HL-60 (cell line): ENCODE measurements at regions not wholly inside any gene's neighbourhood (a gene's known extent, or its start where the extent isn't known, plus 50 kb on each side); places are given as distances from the start of the nearest gene placed in this dataset.

Experiments
- DNase-seq, 2 experiments: peaks; one replicate each; pipeline ENCODE4 v3.0.0-alpha.2; 2010 to 2020; ENCODE audit warnings: low read depth in 1 of 2, low spot score in 1 of 2
- H3K27ac ChIP-seq: fragments of 250-450 bp; sonication (Bioruptor Pico); replicated peaks from 2 replicates; pipeline ENCODE4 v1.5.1; 2020; ENCODE audit warnings: mild to moderate bottlenecking, moderate library complexity
- H3K27me3 ChIP-seq: fragments of 250-450 bp; sonication (Bioruptor Pico); 2 replicates; pipeline ENCODE4 v1.5.1; 2021; ENCODE audit warnings: mild to moderate bottlenecking, moderate library complexity; ENCODE audit not compliant: insufficient read depth, poor library complexity, severe bottlenecking
- H3K4me3 ChIP-seq: replicated peaks from 2 replicates; pipeline ENCODE4 v1.5.1; 2011; ENCODE audit warnings: mild to moderate bottlenecking, control low read depth, low read length; ENCODE audit not compliant: insufficient read depth
- GABPA ChIP-seq: IDR thresholded peaks from 2 replicates; pipeline ENCODE4 v1.6.1; 2012; ENCODE audit warnings: low read depth
- POLR2AphosphoS5 ChIP-seq: IDR thresholded peaks from 2 replicates; pipeline ENCODE4 v1.6.1; 2012; ENCODE audit warnings: low read depth
- SPI1 ChIP-seq: IDR thresholded peaks from 2 replicates; pipeline ENCODE4 v1.6.1; 2012; ENCODE audit warnings: low read depth, mild to moderate bottlenecking, borderline replicate concordance
- TF ChIP-seq, protein P1 (sequence below): IDR thresholded peaks from 2 replicates; pipeline ENCODE4 v1.6.1; 2012; ENCODE audit warnings: low read depth; ENCODE audit not compliant: insufficient replicate concordance
- TF ChIP-seq, protein P2 (sequence below): IDR thresholded peaks from one replicate; pipeline ENCODE4 v1.5.1; 2011; ENCODE audit warnings: low read length, control low read depth, inconsistent platforms; ENCODE audit not compliant: insufficient read depth

GRCh38 chr1:208423526-208423925 lies 179.3 kb upstream of the PLXNA2 start:
- DNase-seq, result peak in 1 of 2 experiments; percentile 13
- H3K27ac ChIP-seq, result no peak overlapping the region
- TF ChIP-seq GABPA (no peak), SPI1 (peak; percentile 67; the same call in 1 of the 2 replicates), POLR2AphosphoS5 (no peak)
- TF ChIP-seq, protein P1, sequence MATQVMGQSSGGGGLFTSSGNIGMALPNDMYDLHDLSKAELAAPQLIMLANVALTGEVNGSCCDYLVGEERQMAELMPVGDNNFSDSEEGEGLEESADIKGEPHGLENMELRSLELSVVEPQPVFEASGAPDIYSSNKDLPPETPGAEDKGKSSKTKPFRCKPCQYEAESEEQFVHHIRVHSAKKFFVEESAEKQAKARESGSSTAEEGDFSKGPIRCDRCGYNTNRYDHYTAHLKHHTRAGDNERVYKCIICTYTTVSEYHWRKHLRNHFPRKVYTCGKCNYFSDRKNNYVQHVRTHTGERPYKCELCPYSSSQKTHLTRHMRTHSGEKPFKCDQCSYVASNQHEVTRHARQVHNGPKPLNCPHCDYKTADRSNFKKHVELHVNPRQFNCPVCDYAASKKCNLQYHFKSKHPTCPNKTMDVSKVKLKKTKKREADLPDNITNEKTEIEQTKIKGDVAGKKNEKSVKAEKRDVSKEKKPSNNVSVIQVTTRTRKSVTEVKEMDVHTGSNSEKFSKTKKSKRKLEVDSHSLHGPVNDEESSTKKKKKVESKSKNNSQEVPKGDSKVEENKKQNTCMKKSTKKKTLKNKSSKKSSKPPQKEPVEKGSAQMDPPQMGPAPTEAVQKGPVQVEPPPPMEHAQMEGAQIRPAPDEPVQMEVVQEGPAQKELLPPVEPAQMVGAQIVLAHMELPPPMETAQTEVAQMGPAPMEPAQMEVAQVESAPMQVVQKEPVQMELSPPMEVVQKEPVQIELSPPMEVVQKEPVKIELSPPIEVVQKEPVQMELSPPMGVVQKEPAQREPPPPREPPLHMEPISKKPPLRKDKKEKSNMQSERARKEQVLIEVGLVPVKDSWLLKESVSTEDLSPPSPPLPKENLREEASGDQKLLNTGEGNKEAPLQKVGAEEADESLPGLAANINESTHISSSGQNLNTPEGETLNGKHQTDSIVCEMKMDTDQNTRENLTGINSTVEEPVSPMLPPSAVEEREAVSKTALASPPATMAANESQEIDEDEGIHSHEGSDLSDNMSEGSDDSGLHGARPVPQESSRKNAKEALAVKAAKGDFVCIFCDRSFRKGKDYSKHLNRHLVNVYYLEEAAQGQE, result no peak
- TF ChIP-seq, protein P2, sequence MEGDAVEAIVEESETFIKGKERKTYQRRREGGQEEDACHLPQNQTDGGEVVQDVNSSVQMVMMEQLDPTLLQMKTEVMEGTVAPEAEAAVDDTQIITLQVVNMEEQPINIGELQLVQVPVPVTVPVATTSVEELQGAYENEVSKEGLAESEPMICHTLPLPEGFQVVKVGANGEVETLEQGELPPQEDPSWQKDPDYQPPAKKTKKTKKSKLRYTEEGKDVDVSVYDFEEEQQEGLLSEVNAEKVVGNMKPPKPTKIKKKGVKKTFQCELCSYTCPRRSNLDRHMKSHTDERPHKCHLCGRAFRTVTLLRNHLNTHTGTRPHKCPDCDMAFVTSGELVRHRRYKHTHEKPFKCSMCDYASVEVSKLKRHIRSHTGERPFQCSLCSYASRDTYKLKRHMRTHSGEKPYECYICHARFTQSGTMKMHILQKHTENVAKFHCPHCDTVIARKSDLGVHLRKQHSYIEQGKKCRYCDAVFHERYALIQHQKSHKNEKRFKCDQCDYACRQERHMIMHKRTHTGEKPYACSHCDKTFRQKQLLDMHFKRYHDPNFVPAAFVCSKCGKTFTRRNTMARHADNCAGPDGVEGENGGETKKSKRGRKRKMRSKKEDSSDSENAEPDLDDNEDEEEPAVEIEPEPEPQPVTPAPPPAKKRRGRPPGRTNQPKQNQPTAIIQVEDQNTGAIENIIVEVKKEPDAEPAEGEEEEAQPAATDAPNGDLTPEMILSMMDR, result no peak
- no peak overlapping the region for H3K4me3 ChIP-seq
- H3K27me3 ChIP-seq, result no peaks in the 10 kb centered on the region

GRCh38 chr1:208425096-208425495 lies 180.9 kb upstream of the PLXNA2 start:
- no peak for DNase-seq
- no peaks in the 10 kb centered on the region for H3K27me3 ChIP-seq
- TF ChIP-seq, protein P2, result no peak
- TF ChIP-seq, protein P1, result no peak
- TF ChIP-seq SPI1, result no peak
- no peak for TF ChIP-seq POLR2AphosphoS5
- no peak for TF ChIP-seq GABPA
- no peak overlapping the region for H3K27ac ChIP-seq
- no peak overlapping the region for H3K4me3 ChIP-seq

GRCh38 chr1:208430220-208430619 lies 186.0 kb upstream of the PLXNA2 start:
- DNase-seq, result no peak
- Histone ChIP-seq H3K27me3 (no peaks in the 10 kb centered on the region), H3K27ac (no peak overlapping the region), H3K4me3 (no peak overlapping the region)
- TF ChIP-seq SPI1, result no peak
- no peak for TF ChIP-seq POLR2AphosphoS5
- no peak for TF ChIP-seq GABPA
- TF ChIP-seq, protein P1, result no peak
- TF ChIP-seq, protein P2, result no peak
